AG09319 (cell line): ENCODE measurements at regions not wholly inside any gene's neighbourhood (a gene's known extent, or its start where the extent isn't known, plus 50 kb on each side); places are given as distances from the start of the nearest gene placed in this dataset.

ENCODE experiments used
- DNase-seq: peaks from one replicate; pipeline ENCODE4 v3.0.0-alpha.2; 2010; ENCODE audit warnings: low read depth; ENCODE audit errors: extremely low read depth
- TF ChIP-seq, protein P1 (sequence below): IDR thresholded peaks from 2 replicates; pipeline ENCODE4 v1.5.1; 2011; ENCODE audit warnings: low read depth, mild to moderate bottlenecking, inconsistent platforms, low read length, moderate library complexity

DNA sequence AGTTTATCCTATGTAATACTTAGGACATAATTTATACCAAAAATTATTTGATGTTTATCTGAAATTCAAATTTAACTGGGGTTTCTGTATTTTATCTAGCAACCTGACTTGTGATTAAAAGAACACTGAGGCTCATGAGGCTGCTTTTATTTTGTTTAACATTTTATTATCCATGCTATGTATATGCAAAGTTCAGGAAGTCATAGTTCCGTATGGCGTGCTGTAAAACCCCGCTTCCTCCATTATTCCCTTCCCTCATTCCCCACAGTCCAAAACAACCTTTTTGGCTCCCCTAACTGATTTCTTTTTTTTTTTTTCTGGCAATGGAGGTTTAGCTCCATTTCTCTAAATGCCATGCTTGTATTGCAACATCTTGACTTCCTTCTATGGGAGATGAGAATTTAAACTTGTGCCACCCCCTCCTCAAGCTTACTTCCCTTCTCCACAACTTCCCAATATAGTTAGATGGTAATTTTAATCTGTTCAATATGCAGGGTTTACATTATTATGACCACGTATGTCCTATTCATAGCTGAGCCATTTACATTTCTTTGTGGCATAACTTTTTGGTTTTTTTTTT, 138.0 kb upstream of the DNAH14 start:
- TF ChIP-seq, protein P1, sequence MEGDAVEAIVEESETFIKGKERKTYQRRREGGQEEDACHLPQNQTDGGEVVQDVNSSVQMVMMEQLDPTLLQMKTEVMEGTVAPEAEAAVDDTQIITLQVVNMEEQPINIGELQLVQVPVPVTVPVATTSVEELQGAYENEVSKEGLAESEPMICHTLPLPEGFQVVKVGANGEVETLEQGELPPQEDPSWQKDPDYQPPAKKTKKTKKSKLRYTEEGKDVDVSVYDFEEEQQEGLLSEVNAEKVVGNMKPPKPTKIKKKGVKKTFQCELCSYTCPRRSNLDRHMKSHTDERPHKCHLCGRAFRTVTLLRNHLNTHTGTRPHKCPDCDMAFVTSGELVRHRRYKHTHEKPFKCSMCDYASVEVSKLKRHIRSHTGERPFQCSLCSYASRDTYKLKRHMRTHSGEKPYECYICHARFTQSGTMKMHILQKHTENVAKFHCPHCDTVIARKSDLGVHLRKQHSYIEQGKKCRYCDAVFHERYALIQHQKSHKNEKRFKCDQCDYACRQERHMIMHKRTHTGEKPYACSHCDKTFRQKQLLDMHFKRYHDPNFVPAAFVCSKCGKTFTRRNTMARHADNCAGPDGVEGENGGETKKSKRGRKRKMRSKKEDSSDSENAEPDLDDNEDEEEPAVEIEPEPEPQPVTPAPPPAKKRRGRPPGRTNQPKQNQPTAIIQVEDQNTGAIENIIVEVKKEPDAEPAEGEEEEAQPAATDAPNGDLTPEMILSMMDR, result no peak
- DNase-seq, result no peak

DNA sequence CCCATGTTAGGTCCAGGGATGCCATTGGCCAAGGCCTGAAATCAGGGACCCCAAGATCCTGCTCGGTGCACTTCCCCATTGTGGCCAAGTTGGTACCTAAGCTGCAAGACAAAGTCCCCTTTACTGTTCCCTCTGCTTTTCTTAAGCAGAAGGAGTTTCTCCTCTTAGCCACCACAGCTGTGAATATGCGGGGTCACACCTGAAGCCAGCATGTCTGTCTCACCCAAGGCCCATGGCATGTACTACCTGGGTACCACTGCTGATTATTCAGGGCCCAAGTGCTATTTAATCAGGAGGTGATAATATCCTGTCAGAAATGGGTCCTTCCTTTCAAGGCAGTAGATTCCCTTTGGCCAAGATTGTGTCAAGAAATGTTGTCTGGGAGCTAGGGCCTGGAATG, 133.9 kb upstream of the DNAH14 start:
- TF ChIP-seq, protein P1, result no peak

DNA sequence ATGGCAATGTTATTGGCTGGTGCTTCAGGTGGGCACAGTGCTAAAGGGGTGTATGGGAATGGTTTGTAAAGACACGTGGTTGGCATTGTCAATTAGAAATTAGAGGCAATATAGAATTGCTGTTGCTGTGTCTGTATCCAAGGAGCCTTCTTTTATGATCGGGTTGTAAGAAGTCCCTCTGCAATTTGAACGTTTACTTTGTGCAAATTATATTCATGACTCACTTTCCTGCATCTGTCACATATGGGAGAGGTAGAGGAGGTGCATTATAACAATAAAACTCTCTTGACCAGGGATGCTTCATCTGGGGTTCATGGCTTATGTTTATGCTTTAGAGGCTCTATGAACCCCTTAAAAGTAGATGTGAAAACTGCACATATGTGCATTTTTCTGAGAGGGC, 130.4 kb upstream of the DNAH14 start:
- TF ChIP-seq, protein P1, result no peak
- no peak for DNase-seq

More for the DNA sequence above, 133.9 kb upstream of the DNAH14 start:
- no peak for DNase-seq

DNA sequence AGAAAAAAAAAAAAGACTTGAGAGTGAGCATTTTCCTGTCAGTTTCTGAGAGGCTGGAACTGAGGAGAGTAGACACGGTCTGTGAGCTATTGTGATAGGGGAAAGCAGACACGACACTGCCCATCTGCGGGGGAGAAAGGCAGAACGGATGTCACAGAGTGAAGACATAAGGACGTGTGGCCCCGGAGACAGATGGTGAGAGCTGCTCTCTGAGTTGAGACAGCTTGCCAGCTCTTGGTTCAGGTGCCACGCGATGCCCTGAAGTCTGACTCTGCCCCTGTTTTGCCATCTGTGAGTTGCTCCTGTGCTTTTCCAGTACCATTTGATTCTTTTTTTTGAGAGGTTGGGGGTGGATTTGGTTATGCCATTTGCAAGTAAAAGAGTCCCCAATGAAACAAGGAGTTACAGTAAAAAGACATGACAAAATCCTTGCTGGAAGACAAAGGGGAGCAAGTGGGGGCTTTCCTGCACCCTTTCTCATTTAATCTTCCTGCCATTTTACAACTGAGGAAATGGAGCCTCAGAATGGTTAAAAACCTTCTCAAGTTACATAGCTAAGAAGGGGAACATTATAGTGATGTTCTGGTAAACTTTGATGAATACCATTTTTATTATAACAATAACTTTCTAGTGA, 128.9 kb upstream of the DNAH14 start:
- TF ChIP-seq, protein P1, result no peak

DNA sequence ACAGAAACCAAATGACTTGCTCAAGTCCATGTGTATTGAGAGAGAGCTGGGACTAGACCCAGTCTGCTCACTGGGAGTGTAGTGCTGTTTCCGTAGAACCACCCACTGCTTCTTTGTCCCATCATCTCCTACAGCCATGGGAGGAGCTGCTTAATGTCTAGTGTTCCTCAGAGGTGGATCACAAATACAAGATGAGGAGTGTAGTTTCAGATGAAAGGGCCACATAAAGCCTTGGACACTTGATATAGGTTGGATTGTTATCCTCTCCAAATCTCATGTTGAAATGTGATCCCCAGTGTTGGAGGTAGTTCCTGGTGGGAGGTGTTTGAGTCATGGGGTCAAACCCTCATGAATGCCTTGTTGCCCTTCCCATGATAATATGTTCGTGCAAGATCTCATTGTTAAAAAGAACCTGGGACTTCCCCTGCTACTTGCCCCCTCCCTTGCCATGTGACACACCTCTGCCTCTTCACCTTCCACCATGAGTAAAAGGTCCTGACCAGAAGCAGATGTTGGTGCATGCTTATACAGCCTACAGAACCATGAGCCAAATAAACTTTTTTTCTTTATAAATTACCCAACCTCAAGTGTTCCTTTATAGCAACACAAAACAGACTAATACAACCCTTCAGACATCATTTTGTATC, 127.5 kb upstream of the DNAH14 start:
- no peak for DNase-seq
- TF ChIP-seq, protein P1, result no peak

More for the DNA sequence above, 128.9 kb upstream of the DNAH14 start:
- no peak for DNase-seq

DNA sequence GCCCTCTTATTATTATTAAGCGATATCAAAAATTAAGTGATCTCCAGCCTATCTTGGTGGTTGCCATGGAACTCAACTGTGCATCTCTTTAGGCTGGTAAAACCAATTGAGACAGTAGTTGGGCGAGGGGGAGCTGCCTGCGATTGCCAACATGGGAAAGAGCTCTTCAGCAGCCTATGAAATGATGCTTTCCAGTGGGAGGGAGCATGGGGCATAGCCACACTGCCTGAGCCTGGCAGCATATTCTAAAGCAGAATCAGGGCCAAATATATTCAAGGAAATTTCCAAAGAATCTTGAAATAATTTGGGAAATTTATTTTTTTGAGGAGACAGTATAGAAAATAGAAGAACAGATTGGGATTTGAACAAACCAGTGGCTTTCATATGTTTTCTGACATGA, 126.9 kb upstream of the DNAH14 start:
- TF ChIP-seq, protein P1, result no peak
- no peak for DNase-seq

DNA sequence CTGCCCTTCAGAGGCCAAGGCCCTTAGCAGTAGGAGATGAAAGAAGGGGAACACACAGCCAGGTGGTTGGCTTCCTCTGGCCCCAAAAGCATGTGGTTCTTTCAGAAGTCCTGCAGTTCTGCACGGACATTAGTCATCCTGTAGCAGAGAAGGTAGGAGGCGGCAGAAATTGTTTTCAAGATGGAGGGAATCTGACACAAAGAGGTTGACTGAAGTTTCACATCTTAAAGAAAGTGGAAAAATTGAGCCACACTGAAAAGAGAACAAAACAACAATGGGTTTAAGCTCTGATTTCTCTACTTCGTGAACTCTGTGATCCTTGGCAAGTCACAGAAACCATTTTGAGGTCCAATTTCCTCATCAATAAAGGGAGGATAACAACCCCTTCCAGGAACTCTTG, 125.3 kb upstream of the DNAH14 start:
- TF ChIP-seq, protein P1, result no peak
- DNase-seq, result no peak
